ENCODE measurements at regions not wholly inside any gene's neighbourhood (a gene's known extent, or its start where the extent isn't known, plus 50 kb on each side); places are given as distances from the start of the nearest gene placed in this dataset.
A peak's percentile ranks its signal among the peaks of the same experiment; 100 is the strongest.

GRCh38 chr16:85520853-85521521, 92.1 kb upstream of the GSE1 start:
- intact Hi-C loops (cut with DNase I), result no loop called here

GRCh38 chr16:85521552-85522307, 91.4 kb upstream of the GSE1 start:
- Histone ChIP-seq H3K4me3 (no peak overlapping the region), H3K9me3 (no peaks in the 10 kb centered on the region), H3K27ac (peak overlapping the region; percentile 67 to 81 (median 74)), H3K4me1 (peaks cover 61% of the 10 kb centered on the region), H3K27me3 (no peaks in the 10 kb centered on the region), H3K36me3 (replicated peaks in 1 of 2; ENCODE audit: insufficient read depth in 1 of 2, low read depth in 2 of 2) (no peaks in the 10 kb centered on the region)
- 79 to 87% methylated on average over 19 to 21 of the region's 21 CpGs for WGBS, 2 donors
- DNase-seq (no peak), ATAC-seq (no peak)
- intact Hi-C loops (cut with DNase I), result no loop called here
- TF ChIP-seq CTCF (IDR thresholded peaks at IDR 0.05) (no peak), POLR2A (IDR thresholded peaks at IDR 0.05) (no peak)

More at GRCh38 chr16:85520853-85521521, 92.1 kb upstream of the GSE1 start:
- whole genome bisulfite sequencing, 2 donors, result 10 to 28% methylated on average over 13 to 20 of the region's 20 CpGs
- ATAC-seq (peak; percentile 90), DNase-seq (peak; percentile 94 to 98 (median 96))
- Histone ChIP-seq H3K36me3 (replicated peaks in 1 of 2; ENCODE audit: insufficient read depth in 1 of 2, low read depth in 2 of 2) (no peaks in the 10 kb centered on the region), H3K4me3 (no peak overlapping the region), H3K4me1 (peaks cover 69% of the 10 kb centered on the region), H3K9me3 (no peaks in the 10 kb centered on the region), H3K27ac (peak overlapping the region; percentile 67 to 81 (median 74)), H3K27me3 (no peaks in the 10 kb centered on the region)
- peak in 3 of 7 experiments; percentile 19 to 39 (median 32) for TF ChIP-seq CTCF (IDR thresholded peaks at IDR 0.05)
- TF ChIP-seq POLR2A (IDR thresholded peaks at IDR 0.05), result no peak

GRCh38 chr16:85522308-85522841, 90.7 kb upstream of the GSE1 start:
- Histone ChIP-seq H3K27me3 (no peaks in the 10 kb centered on the region), H3K27ac (peak overlapping the region in 3 of 4 donors; percentile 31 to 81 (median 67)), H3K4me1 (peaks cover 55% of the 10 kb centered on the region), H3K36me3 (replicated peaks in 1 of 2; ENCODE audit: insufficient read depth in 1 of 2, low read depth in 2 of 2) (no peaks in the 10 kb centered on the region), H3K9me3 (no peaks in the 10 kb centered on the region), H3K4me3 (no peak overlapping the region)
- DNase-seq (no peak), ATAC-seq (no peak)
- intact Hi-C loops (cut with DNase I), result no loop called here
- WGBS, 2 donors, result 91 to 93% methylated on average over 12 to 13 of the region's 13 CpGs
- TF ChIP-seq CTCF (IDR thresholded peaks at IDR 0.05) (no peak), POLR2A (IDR thresholded peaks at IDR 0.05) (no peak)

DNA sequence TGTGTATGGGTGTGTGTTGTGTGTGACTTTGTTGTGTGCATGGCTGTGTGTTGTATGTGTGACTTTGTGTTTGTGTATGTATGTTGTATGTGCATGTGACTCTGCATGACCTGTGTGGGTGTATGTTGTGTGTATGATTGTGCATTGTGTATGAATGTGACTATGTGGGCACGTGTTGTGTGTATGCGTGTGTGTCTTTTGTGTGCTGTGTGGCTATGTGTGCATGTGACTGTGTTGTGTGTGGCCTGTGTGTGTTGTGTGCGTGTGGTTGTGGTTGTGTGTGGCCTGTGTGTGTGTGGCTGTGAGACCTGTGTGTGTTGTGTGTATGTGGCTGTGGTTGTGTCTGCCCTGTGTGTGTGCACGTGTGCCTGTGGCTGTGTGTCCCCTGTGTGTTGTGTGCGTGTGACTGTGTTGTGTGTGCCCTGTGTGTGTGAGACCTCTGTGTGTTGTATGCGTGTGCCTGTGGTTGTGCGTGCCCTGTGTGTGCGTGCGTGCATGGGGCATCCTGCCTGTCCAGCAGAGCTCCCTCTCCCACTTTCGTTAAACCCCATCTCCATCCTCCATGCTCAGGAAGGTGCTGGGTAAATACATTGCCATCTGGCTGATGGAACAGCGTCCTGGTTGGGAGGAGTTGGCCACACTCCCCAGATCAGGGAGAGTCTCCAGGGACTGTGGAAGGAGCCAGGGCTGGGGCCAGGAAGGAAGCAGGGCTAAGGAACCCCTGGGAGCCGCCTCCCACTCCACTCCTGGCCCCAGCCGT, 90.1 kb upstream of the GSE1 start:
- no peak overlapping the region for H3K4me3 ChIP-seq
- WGBS, 2 donors, result 66 to 67% methylated on average over 13 of the region's 13 CpGs
- DNase-seq, result peak in 2 of 4 donors; percentile 42 to 56
- H3K9me3 ChIP-seq, result no peaks in the 10 kb centered on the region
- peaks cover 53% of the 10 kb centered on the region for H3K4me1 ChIP-seq
- intact Hi-C loops (cut with DNase I), result no loop called here
- peak overlapping the region in 3 of 4 donors; percentile 20 to 31 (median 25) for H3K27ac ChIP-seq
- H3K27me3 ChIP-seq, result no peaks in the 10 kb centered on the region
- no peaks in the 10 kb centered on the region for H3K36me3 ChIP-seq (replicated peaks in 1 of 2; ENCODE audit: insufficient read depth in 1 of 2, low read depth in 2 of 2)
- peak; percentile 13 for ATAC-seq
- TF ChIP-seq POLR2A (IDR thresholded peaks at IDR 0.05), result no peak
- TF ChIP-seq CTCF (IDR thresholded peaks at IDR 0.05), result no peak

All from body of pancreas (tissue), 4 donors.